ENCODE measurements at regions not wholly inside any gene's neighbourhood (a gene's known extent, or its start where the extent isn't known, plus 50 kb on each side); places are given as distances from the start of the nearest gene placed in this dataset.

GRCh38 chr6:126616866-126617265 is 277.0 kb downstream of the CENPW start:
- Mint-ChIP-seq H3K27me3 (peaks cover 4% of the 10 kb centered on the region), H3K4me3 (no peak overlapping the region)

GRCh38 chr6:126618639-126619343 is 278.9 kb downstream of the CENPW start:
- no peak overlapping the region for H3K4me3 Mint-ChIP-seq
- H3K36me3 Mint-ChIP-seq: peaks cover under 1% of the 10 kb centered on the region
- no peaks in the 10 kb centered on the region for H3K4me1 Mint-ChIP-seq (ENCODE audit: unreplicated experiment)
- DNase-seq (ENCODE audit: extremely low spot score, unreplicated experiment): no peak
- no peak overlapping the region for H3K27ac Mint-ChIP-seq
- peaks cover under 1% of the 10 kb centered on the region for H3K9me3 Mint-ChIP-seq
- TF ChIP-seq CTCF (conservative IDR thresholded peaks at IDR 0.05): no peak
- no peaks in the 10 kb centered on the region for H3K27me3 Mint-ChIP-seq

More at GRCh38 chr6:126616866-126617265, 277.0 kb downstream of the CENPW start:
- Mint-ChIP-seq H3K9me3 (peaks cover 12% of the 10 kb centered on the region), H3K4me1 (ENCODE audit: unreplicated experiment) (no peaks in the 10 kb centered on the region), H3K36me3 (peaks cover 5% of the 10 kb centered on the region), H3K27ac (no peak overlapping the region)
- no peak for DNase-seq (ENCODE audit: extremely low spot score, unreplicated experiment)
- no peak for TF ChIP-seq CTCF (conservative IDR thresholded peaks at IDR 0.05)

- H3K4me3 Mint-ChIP-seq: no peak overlapping the region
- no peak for TF ChIP-seq CTCF (conservative IDR thresholded peaks at IDR 0.05)
- no peak overlapping the region for H3K27ac Mint-ChIP-seq
- DNase-seq (ENCODE audit: extremely low spot score, unreplicated experiment): no peak
- no peaks in the 10 kb centered on the region for H3K36me3 Mint-ChIP-seq
- H3K27me3 Mint-ChIP-seq: no peaks in the 10 kb centered on the region
- H3K4me1 Mint-ChIP-seq (ENCODE audit: unreplicated experiment): no peaks in the 10 kb centered on the region
- H3K9me3 Mint-ChIP-seq: peaks cover 4% of the 10 kb centered on the region
Measured at GRCh38 chr6:126620719-126621118, 280.8 kb downstream of the CENPW start.

GRCh38 chr6:126625019-126625418 is 285.1 kb downstream of the CENPW start:
- Mint-ChIP-seq H3K4me3 (no peak overlapping the region), H3K36me3 (no peaks in the 10 kb centered on the region), H3K27me3 (no peaks in the 10 kb centered on the region), H3K27ac (no peak overlapping the region), H3K4me1 (ENCODE audit: unreplicated experiment) (no peaks in the 10 kb centered on the region), H3K9me3 (peaks cover 4% of the 10 kb centered on the region)
- no peak for DNase-seq (ENCODE audit: extremely low spot score, unreplicated experiment)
- no peak for TF ChIP-seq CTCF (conservative IDR thresholded peaks at IDR 0.05)

GRCh38 chr6:126628125-126628524 is 288.2 kb downstream of the CENPW start:
- TF ChIP-seq CTCF (conservative IDR thresholded peaks at IDR 0.05): peak; percentile 28
- H3K27me3 Mint-ChIP-seq: no peaks in the 10 kb centered on the region
- H3K4me3 Mint-ChIP-seq: no peak overlapping the region
- H3K9me3 Mint-ChIP-seq: peaks cover 4% of the 10 kb centered on the region
- peaks cover 15% of the 10 kb centered on the region for H3K4me1 Mint-ChIP-seq (ENCODE audit: unreplicated experiment)
- no peak for DNase-seq (ENCODE audit: extremely low spot score, unreplicated experiment)
- no peaks in the 10 kb centered on the region for H3K36me3 Mint-ChIP-seq
- no peak overlapping the region for H3K27ac Mint-ChIP-seq

Measured in type B pancreatic cell (in vitro differentiated cells).